HG02678 (cell line): ENCODE measurements at regions not wholly inside any gene's neighbourhood (a gene's known extent, or its start where the extent isn't known, plus 50 kb on each side); places are given as distances from the start of the nearest gene placed in this dataset.
"Not testable (repeated sequence)": the region's sequence is repeated elsewhere in the genome, so short reads cannot be mapped to it uniquely, and the experiment has no call there.

ENCODE experiments used
- ATAC-seq: cut with Tn5 transposase; IDR thresholded peaks from one replicate; pipeline ENCODE4 v1.9.1; 2021; ENCODE audit warnings: mild to moderate bottlenecking, moderate library complexity; ENCODE audit not compliant: unreplicated experiment

DNA sequence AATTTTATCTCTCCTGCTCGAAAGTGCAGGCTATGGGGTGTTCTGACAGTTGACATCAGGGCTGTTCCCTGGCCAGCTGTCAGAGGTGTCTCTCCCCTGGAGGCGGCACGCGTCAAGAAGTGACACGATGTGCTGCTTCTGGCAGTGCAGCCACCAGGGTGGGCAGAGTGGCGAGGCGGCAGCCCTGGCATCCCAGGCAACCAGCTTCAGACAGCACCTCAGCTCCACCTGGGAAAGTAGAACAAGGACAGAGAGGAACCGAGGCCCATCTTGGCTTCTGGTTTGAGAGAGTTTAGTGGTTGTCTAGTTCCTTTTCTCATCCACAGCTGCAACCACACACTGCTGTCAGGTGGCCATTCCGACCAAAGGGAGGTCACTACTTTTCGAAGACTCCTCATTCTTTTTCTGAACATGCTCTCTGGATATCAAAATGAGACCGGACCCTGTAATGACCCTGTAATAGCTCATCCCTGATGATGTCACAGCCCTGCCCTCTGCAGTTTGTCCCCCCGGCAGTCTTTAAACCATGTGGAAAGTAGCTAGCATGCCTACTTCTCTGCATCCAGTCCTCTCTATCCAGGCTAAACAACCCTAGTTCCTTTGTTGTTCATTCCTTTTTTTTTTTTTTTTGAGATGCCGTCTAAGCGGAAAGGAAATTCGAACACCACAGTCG lies 381.0 kb upstream of the NRP1 start:
- no peak for ATAC-seq

DNA sequence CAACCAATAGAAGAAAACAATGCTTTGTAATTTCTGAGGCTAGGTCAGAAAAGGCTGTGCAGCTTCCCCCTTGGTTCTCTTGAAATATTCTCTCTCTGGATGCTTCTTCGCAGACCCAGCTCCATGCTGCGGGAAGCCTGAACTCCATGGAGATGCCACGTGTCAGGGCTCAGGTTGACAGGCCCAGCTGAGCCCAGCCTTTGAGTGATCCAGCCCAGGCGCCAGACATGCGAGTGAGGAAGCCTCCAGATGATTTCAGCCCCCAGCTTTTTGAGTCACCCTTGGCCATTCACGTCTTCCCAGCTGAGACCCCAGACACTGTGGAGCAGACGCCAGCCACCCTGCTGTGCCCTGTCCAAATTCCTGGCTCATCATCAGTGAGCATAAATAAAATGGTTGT lies 378.4 kb upstream of the NRP1 start:
- ATAC-seq, result no peak

DNA sequence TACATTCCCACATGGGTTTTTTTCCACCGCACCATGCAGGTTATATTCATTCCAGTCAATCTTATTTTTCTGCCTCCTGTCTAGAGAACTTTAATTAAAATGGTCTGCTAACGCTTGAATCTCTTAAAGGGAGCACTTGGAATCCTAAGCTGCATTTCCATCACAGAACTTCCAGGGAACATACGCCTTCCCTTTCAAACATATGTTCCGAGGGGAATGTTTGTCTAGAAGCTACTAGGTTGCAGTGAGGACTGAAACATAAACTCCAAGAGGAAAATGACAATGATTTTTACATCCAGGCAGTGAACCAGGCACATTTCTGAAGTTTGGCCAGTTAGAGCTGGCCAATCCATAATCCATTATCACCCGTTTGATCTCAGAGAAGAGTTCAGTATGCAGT lies 375.5 kb upstream of the NRP1 start:
- ATAC-seq, result no peak

- ATAC-seq, result no peak
Observed at GRCh38 chr10:33709008-33709753, 374.7 kb upstream of the NRP1 start.

DNA sequence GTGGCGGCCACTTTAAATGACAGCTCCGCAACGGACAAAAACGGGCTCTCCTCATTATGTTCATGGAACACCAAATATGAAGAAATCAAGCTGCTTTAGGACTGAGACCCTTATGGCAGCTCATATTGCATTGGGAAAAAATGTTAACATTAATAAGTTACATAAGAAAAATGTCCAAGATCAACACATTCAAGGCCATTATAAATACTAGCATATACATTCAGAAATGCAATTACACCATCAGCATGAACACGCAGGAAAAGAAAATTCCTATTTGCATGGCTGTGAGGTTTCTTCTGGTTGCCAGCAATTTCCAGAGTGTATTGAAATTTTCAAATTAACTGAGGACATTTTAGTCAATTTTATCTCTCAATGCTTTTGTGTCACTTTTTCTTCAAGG lies 374.1 kb upstream of the NRP1 start:
- no peak for ATAC-seq

- ATAC-seq, result no peak
Observed at GRCh38 chr10:33706746-33707145, 372.3 kb upstream of the NRP1 start.

GRCh38 chr10:33706191-33706590 lies 371.7 kb upstream of the NRP1 start:
- ATAC-seq, result no peak

- ATAC-seq, result no peak
Observed at GRCh38 chr10:33704214-33704830, 369.9 kb upstream of the NRP1 start.

- ATAC-seq, result no peak
Observed at GRCh38 chr10:33703501-33704213, 369.2 kb upstream of the NRP1 start.

DNA sequence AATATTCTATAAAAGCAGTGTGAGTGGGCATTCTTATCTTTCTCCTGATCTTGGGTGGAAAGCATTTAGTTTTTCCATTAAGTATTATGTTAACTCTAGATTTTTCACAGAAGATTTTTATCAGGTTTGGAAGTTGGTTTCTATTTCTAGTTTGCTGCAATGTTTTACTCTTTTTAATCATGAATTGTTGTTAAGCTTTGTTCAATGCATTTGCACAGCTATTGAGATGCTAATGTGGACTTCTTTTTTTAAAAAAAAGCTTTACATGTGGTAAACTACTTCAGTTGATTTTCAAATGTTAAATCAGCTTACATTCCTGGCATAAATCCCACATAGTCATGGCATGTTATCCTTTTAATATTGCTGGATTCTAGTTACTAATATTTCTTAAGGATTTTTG lies 363.6 kb upstream of the NRP1 start:
- ATAC-seq, result no peak

GRCh38 chr10:33697016-33697415 lies 362.5 kb upstream of the NRP1 start:
- ATAC-seq, result no peak

DNA sequence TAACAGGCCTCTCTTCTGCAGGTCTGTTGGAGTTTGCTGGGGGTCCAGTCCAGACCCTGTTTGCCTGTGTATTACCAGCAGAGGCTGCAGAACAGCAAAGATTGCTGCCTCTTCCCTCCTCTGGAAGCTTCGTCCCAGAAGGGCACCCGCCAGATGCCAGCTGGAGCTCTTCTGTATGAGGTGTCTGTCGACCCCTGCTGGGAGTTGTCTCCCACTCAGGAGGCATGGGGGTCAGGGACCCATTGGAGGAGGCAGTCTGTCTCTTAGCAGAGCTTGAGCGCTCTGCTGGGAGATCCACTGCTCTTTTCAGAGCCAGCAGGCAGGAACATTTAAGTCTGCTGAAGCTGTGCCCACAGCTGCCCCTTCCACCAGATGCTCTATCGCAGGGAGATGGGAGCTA lies 361.1 kb upstream of the NRP1 start:
- ATAC-seq, result no peak

- ATAC-seq, result not testable (repeated sequence)
Observed at GRCh38 chr10:33690536-33690935, 356.1 kb upstream of the NRP1 start.

DNA sequence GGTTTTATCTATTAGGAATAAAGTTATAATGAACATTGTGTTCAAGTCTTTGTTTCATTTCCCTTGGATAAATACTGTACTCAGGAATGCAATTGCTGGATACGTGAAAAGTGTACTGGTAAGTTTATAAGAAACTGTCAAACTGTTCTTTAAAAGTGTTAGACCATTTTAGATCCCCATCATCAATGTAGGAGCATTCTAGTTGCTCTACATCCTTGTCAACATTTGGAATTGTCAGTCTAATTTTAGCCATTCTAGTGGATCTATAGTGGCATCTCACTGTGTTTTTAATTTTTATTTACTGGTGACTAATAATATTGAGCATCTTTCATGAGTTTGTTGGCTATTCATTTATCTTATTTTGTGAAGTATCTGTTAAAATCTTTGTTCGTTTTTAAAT lies 354.0 kb upstream of the NRP1 start:
- ATAC-seq, result no peak

DNA sequence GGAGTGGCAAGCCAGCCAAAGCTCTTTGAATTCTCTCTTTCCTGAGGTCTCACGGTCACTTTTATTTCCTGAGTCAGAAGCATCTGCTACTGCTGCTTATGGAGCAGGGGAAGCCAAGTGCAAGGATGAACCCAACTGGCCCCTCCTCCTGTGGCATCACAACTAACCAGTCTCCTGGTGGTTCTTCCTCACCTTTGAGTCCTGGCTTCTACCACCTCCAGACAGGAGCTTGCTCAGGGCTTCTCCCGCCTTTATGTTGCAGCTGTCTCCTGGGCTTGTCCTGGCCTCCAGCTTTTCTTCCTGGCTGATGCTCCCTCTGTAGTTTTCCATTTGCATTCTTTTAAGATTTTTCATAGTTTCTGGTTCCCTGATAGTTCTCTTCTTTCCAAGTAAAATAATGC lies 349.7 kb upstream of the NRP1 start:
- no peak for ATAC-seq

GRCh38 chr10:33681595-33681994 lies 347.1 kb upstream of the NRP1 start:
- ATAC-seq, result no peak

- no peak for ATAC-seq
Observed at GRCh38 chr10:33680036-33680435, 345.6 kb upstream of the NRP1 start.

GRCh38 chr10:33676606-33677339 lies 342.3 kb upstream of the NRP1 start:
- ATAC-seq, result no peak

DNA sequence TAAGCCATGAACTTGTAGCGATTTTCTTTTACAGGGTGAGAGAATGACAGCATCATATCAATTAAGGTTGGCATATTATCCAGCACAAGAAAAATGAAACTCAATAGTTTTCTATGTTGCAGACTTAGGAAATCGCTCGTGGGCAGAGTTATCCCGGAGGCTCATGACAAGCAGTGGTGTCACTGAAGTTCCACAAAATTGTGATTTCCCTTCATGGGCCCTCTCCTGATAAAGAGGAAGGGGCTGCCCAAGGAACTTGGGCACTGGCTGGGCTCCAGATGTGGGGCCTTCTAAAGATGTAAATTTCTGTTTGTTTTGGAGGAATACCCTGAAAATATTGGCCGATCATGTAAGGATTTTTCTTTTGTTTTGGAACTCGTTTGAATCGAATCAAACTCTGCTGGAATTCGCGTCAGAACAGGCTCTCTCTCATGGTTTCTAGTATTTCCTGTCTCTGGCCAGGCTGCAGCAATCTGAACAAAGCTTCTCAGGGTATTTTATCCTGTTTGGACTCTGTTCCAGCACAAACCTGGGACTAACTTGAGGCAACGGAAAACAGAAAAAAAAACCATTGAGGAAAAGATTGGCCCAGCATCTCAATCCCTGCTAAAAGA lies 340.6 kb upstream of the NRP1 start:
- ATAC-seq, result no peak

DNA sequence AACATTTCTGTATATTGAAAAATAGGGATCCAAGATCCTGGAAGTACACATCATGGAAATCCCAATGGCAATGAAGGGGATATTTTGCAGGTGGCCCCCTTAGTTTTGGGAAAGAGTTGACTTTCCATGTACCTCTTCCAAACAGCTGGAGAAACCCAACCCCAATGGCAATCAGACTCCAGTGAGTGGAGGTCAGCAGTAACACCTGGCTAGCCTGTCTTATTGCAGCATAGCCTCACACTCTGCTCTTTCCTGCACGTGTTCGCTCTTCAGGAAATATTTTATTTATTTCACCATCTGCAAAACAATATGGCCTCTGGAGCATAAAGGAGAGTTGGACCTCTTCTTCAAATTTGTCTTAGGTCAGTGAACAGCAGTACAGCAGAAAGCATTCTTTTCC lies 340.0 kb upstream of the NRP1 start:
- ATAC-seq, result no peak
